Astrocyte (in vitro differentiated cells and primary cell): ENCODE measurements at regions not wholly inside any gene's neighbourhood (a gene's known extent, or its start where the extent isn't known, plus 50 kb on each side); places are given as distances from the start of the nearest gene placed in this dataset.

Experiments
- CTCF ChIP-seq: IDR thresholded peaks from 2 replicates; pipeline ENCODE4 v1.5.1; 2011; ENCODE audit warnings: low read depth, mild to moderate bottlenecking, inconsistent platforms, low read length, moderate library complexity; ENCODE audit not compliant: insufficient read depth
- EZH2 ChIP-seq: IDR thresholded peaks from 2 replicates; pipeline ENCODE4 v1.6.1; 2012; ENCODE audit warnings: mild to moderate bottlenecking, low read length, inconsistent platforms; ENCODE audit not compliant: insufficient read depth

GRCh38 chr1:219330669-219331068 lies 157.0 kb downstream of the LYPLAL1 start:
- TF ChIP-seq EZH2 (no peak), CTCF (no peak)
